ENCODE measurements at regions not wholly inside any gene's neighbourhood (a gene's known extent, or its start where the extent isn't known, plus 50 kb on each side); places are given as distances from the start of the nearest gene placed in this dataset.

DNA sequence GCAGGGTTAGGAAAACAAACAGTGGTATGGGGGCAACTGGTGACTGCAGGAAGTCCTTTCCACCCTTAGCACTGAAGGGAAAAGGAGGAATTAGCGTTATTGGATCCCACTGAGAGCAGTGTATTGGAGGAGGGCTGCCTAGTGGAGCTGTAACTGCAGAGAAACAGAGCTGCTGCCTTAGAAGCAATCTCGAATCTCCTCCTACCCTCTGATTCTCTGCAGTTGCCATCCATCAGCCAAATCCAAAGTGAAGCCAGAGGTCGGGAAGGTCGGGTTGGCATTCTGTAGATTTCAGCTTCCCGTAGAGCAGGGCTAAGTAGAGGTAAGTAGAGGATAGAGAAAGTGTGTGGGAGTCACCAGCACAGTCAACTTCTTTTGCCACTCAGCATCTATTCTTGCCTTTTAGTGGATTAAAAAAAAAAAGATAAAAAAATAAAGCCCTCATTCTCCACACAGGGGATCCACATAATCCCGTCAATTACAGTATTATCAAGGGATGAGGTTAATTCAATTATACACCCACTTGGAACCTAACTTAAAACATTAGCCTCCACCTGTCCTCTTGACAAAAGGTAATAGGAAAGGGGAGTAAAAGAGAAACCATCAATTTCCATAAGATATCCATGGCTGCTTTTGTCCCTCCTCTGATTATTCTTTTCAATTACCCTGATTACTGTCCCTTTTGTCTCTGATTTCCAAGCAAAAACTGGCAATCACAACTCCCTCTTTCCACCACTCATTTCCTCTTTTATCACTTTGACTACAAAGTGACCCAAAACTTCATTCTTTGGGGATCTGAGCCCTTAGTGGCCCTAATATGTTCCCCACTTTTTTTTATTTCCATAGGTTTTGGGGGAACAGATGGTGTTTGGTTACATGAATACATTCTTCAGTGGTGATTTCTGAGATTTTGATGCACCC, 234.7 kb downstream of the RBM26 start:
- DNase-seq, result no peak
- Mint-ChIP-seq H3K4me3 (no peak overlapping the region), H3K9me3 (peaks cover 15% of the 10 kb centered on the region), H3K36me3 (ENCODE audit: low read depth) (no peaks in the 10 kb centered on the region), H3K27ac (no peak overlapping the region), H3K4me1 (no peaks in the 10 kb centered on the region), H3K27me3 (peaks cover 35% of the 10 kb centered on the region)
- intact Hi-C loops (cut with micrococcal nuclease), result no loop called here

DNA sequence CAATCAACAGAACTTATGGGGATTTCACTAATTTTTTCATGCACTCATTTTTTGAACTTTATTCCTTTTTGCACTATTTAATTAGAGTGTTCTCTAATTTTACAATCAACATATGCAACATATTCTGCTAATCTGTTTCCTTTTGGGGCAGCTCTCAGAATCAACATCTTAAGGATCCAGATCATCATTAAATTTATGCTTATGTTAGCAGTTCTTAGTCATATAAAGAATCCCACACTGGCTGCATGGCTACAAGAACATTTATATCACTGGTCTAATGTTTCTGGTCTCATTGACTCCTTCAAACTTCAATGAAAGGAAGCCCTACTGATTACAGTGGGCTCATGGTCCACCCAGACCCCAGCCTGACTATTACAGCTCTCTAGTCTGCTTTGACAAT, 245.2 kb downstream of the RBM26 start:
- H3K4me1 Mint-ChIP-seq, result no peaks in the 10 kb centered on the region
- H3K36me3 Mint-ChIP-seq (ENCODE audit: low read depth), result no peaks in the 10 kb centered on the region
- no peaks in the 10 kb centered on the region for H3K9me3 Mint-ChIP-seq
- H3K4me3 Mint-ChIP-seq, result no peak overlapping the region
- intact Hi-C loops (cut with micrococcal nuclease), result no loop called here
- DNase-seq, result no peak
- peaks cover 9% of the 10 kb centered on the region for H3K27me3 Mint-ChIP-seq
- H3K27ac Mint-ChIP-seq, result no peak overlapping the region

DNA sequence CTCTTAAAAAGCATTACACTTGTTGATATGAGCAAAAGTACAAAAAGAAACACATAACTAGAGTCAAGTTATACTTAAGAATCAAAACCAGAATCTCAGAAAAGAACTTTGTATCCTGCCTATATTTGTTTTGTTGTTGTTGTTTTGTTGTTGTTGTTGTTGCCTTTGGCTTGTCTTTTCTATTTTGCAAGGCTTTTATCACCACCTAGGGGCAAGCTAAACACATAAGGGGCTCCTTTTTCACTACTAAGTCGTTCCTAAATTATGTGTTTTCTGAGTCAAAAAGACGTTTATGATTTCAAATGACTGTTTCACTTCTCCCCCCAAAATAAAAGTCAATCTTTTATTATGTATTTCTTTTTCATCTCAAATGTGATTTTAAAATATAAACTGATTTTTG, 250.2 kb downstream of the RBM26 start:
- intact Hi-C loops (cut with micrococcal nuclease), result loop anchor here (5.0 kb wide), 1 partner anchor 44 kb away; no protein-coding TSS in a partner anchor
- no peaks in the 10 kb centered on the region for H3K9me3 Mint-ChIP-seq

DNA sequence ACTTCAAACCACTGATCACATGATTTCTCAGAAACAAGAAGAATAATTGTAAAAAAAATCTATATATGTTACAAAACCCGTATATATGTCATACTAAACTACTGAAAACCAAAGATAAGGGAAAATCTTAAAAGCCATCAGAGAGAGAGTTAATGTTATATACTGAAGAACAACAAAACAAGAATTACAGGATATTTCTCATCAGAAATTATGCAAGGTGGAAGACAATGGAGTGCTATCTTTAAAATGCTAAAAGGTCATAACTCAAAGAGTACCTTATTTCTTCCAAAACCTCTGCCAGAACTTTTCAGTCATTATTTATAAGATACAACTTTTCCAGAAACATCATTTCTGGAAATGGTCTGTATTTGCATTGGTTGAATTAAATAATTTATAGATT, 256.8 kb downstream of the RBM26 start:
- intact Hi-C loops (cut with micrococcal nuclease), result no loop called here
- Mint-ChIP-seq H3K9me3 (no peaks in the 10 kb centered on the region), H3K27ac (no peak overlapping the region), H3K27me3 (peaks cover 2% of the 10 kb centered on the region), H3K4me3 (no peak overlapping the region), H3K4me1 (no peaks in the 10 kb centered on the region), H3K36me3 (ENCODE audit: low read depth) (no peaks in the 10 kb centered on the region)
- DNase-seq, result no peak

More for the DNA sequence above, 250.2 kb downstream of the RBM26 start:
- Mint-ChIP-seq H3K27me3 (peaks cover 15% of the 10 kb centered on the region), H3K4me3 (no peak overlapping the region), H3K4me1 (no peaks in the 10 kb centered on the region), H3K27ac (no peak overlapping the region), H3K36me3 (ENCODE audit: low read depth) (no peaks in the 10 kb centered on the region)
- no peak for DNase-seq

DNA sequence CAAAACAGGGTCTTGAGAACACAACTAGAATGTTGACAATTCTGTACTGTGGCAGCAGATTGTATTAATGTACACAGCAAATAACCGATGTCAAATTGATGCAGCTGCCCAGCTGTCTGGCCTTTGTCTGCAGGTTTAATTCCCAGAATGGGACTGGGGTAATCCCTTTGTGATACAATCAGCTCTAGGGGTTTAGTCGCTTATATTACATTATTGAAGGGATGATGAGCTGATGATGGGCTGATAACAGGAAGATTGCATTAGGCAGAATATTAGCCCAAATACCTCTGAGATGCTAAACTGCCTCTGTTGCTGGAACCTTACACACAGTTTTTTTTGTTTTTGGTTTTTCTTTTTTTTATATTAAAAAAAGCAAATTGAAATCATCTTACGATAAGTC, 265.0 kb downstream of the RBM26 start:
- intact Hi-C loops (cut with micrococcal nuclease), result no loop called here
- Mint-ChIP-seq H3K4me1 (no peaks in the 10 kb centered on the region), H3K36me3 (ENCODE audit: low read depth) (no peaks in the 10 kb centered on the region), H3K4me3 (no peak overlapping the region), H3K9me3 (no peaks in the 10 kb centered on the region), H3K27ac (no peak overlapping the region), H3K27me3 (peaks cover 4% of the 10 kb centered on the region)
- no peak for DNase-seq

DNA sequence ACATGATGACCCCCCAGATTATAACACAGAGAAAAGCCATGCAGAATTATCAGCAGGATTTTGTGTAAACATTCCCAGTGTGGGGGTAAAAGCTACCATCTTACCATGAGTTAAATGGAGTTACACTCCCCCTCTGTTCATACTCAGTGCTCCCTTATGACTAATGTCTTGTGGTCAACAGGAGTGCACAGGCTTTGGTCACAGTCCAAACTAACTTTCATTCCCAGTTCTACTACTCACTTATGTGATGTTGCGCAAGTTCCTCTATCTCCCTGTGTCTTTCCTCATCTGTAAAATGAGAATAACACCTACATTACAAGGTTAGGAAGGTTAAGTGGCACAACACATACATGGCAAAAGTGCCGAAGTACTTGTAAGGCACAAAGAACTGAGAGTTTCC, 277.9 kb downstream of the RBM26 start:
- Mint-ChIP-seq H3K9me3 (no peaks in the 10 kb centered on the region), H3K27me3 (peaks cover 8% of the 10 kb centered on the region), H3K4me3 (no peak overlapping the region), H3K36me3 (ENCODE audit: low read depth) (no peaks in the 10 kb centered on the region), H3K27ac (no peak overlapping the region), H3K4me1 (no peaks in the 10 kb centered on the region)
- intact Hi-C loops (cut with micrococcal nuclease), result no loop called here
- no peak for DNase-seq

DNA sequence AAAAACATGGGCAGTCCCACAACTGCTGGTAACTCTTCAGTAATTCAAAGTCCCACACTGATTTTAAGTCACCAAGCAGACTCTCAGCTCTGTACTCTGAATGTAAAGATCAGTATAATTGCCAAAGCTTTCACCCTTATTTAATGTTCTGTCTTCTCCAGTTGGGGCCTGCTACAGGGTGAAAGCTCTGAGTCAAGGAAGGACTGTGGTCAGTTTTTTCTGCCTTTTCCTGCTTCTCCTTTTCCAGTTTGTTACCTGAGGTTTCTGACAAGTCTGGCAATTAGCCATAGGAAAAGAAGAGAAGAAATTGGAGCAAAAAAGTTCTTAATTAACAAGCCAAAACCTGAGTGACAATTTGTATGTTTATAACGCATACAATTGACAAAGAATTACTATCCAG, 279.3 kb downstream of the RBM26 start:
- no peak overlapping the region for H3K27ac Mint-ChIP-seq
- H3K27me3 Mint-ChIP-seq, result peaks cover 6% of the 10 kb centered on the region
- DNase-seq, result no peak
- no peaks in the 10 kb centered on the region for H3K4me1 Mint-ChIP-seq
- H3K36me3 Mint-ChIP-seq (ENCODE audit: low read depth), result no peaks in the 10 kb centered on the region
- intact Hi-C loops (cut with micrococcal nuclease), result no loop called here
- no peaks in the 10 kb centered on the region for H3K9me3 Mint-ChIP-seq
- H3K4me3 Mint-ChIP-seq, result no peak overlapping the region

DNA sequence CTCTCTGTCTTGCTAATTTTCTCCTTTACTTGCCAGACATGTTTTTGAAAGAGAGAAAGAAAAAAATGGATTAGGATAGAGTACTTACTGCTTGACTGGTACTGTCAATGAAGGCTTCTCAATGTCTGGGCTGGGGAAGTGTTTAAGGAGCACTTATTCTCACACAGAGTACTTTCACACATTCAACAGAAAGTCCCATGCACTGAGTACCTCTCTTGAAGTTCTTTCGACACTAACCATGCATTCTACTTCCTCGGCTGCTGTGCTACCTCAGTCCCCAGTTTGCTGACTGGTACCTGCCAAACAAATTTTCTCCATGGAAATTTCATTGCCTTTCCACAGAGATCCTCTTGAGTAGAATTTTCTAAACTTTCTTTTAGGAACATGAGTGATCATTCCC, 281.9 kb downstream of the RBM26 start:
- no peak for DNase-seq
- Mint-ChIP-seq H3K27me3 (peaks cover 3% of the 10 kb centered on the region), H3K4me1 (no peaks in the 10 kb centered on the region), H3K27ac (no peak overlapping the region), H3K9me3 (no peaks in the 10 kb centered on the region), H3K36me3 (ENCODE audit: low read depth) (no peaks in the 10 kb centered on the region), H3K4me3 (no peak overlapping the region)
- intact Hi-C loops (cut with micrococcal nuclease), result no loop called here

DNA sequence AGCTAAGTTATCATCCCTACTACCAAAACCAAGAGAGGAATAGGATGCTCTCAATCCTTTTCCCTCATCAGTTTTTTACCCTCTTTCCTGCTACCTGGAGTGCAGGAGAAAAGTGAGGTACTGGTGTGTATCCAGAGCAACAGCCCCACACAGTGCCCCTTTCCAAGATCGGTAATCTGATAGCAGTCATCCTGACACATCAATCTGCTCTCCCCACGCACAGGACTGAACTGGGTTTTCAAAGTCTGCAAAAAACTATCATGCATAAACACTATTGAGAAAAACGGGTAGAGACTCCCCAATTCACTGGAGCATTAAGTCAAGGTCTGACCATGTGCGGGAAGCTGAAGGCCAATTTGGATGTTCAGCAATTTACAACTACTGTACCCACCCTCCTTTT, 284.8 kb downstream of the RBM26 start:
- Mint-ChIP-seq H3K4me1 (no peaks in the 10 kb centered on the region), H3K27ac (no peak overlapping the region), H3K27me3 (peaks cover 3% of the 10 kb centered on the region), H3K36me3 (ENCODE audit: low read depth) (no peaks in the 10 kb centered on the region), H3K4me3 (no peak overlapping the region), H3K9me3 (no peaks in the 10 kb centered on the region)
- intact Hi-C loops (cut with micrococcal nuclease), result no loop called here
- DNase-seq, result no peak

DNA sequence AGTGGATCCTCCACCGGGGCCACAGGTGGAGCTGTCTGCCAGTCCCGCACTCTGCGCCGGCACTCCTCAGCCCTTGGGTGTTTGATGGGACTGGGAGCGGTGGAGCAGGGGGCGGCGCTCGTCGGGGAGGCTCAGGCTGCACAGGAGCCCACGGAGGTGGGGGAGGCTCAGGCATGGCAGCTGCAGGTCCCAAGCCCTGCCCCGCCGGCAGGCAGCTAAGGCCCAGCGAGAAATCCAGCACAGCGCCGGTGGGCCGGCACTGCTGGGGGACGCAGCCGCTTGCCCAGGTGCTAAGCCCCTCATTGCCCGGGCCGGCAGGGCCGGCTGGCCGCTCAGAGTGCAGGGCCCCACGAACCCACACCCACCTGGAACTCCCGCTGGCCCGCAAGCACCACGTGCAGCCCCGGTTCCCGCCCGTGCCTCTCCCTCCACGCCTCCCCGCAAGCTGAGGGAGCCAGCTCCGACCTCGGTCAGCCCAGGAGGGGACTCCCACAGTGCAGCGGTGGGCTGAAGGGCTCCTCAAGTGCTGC, 286.4 kb downstream of the RBM26 start:
- no peaks in the 10 kb centered on the region for H3K36me3 Mint-ChIP-seq (ENCODE audit: low read depth)
- H3K27me3 Mint-ChIP-seq, result peaks cover 1% of the 10 kb centered on the region
- no peak for DNase-seq
- intact Hi-C loops (cut with micrococcal nuclease), result no loop called here
- no peak overlapping the region for H3K27ac Mint-ChIP-seq
- H3K4me3 Mint-ChIP-seq, result no peak overlapping the region
- no peaks in the 10 kb centered on the region for H3K4me1 Mint-ChIP-seq
- H3K9me3 Mint-ChIP-seq, result no peaks in the 10 kb centered on the region

DNA sequence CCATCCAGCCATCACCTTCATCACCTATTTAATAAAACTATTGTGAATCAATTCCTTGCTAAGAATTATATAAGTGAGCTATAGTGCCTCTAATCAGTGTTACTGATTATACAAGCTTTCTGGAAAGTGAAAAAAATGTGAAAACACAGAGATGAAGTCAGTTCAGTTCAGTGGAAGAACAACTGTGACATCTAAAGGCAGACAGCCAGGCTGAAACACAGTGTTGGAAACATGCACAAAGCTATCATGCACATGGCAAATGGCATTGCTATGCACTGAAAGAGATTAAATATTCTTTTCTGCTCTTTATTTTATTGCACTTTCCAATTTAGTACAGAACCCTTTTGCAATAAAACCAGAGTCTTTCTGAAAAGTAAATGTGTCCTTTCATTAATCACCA, 294.0 kb downstream of the RBM26 start:
- Mint-ChIP-seq H3K27ac (no peak overlapping the region), H3K4me1 (no peaks in the 10 kb centered on the region), H3K4me3 (no peak overlapping the region), H3K27me3 (peaks cover 7% of the 10 kb centered on the region), H3K9me3 (no peaks in the 10 kb centered on the region), H3K36me3 (ENCODE audit: low read depth) (no peaks in the 10 kb centered on the region)
- no peak for DNase-seq
- intact Hi-C loops (cut with micrococcal nuclease), result loop anchor here (5.0 kb wide), 1 partner anchor 45 kb away; no protein-coding TSS in a partner anchor

DNA sequence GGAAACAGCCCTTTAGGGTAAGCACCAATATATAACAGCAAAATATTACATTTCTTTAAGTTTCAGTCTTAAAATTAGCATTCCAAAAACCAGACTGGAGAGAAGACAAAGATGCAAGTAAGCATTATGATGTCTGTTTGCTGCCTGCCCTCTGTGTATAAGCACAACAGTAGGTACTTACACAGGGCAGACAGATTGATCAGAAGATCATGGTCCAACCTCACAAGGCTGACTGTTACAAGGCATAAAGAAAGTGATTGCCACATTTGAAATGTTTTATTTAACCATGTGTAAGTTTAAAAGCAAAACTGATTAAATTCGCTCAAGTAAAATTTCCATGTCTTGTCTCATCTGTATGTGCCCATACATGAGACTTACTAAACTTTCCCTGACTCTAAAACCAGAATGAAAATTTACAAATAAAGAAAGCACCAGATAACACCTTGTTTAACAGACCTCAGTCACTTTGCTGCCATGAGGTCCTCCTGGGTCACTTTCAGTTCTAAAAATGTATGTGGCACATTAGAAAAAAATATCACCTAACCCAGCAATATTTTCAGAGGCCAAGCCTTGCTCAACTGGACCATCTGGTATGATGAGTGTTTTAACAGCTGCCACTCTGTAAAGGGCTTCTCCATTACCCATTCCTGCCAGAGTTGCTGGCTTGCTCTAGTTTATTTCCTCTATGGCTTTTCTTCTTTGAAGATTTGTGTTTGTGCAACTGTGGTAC, 297.0 kb downstream of the RBM26 start:
- Mint-ChIP-seq H3K36me3 (ENCODE audit: low read depth) (no peaks in the 10 kb centered on the region), H3K4me3 (no peak overlapping the region), H3K9me3 (no peaks in the 10 kb centered on the region), H3K27ac (no peak overlapping the region), H3K27me3 (peaks cover 8% of the 10 kb centered on the region), H3K4me1 (no peaks in the 10 kb centered on the region)
- intact Hi-C loops (cut with micrococcal nuclease), result no loop called here
- DNase-seq, result no peak

DNA sequence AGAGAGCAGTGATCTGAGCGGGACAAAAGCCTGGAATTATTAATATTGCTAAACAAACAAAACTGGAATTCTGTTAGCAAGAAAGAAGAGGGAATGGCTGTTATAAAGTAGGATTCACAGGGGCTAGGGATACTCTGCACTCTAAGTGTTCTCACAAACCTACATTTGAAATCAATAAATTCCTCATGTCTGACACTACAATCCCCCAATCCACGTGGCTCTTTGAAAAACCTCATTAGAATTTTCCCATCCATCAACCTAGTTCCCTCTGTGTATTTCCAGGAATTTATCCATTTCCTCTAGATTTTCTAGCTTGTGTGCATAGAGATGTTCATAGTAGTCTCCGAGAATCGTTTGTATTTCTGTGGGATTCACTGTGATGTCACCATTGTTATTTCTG, 307.5 kb downstream of the RBM26 start:
- no peak for DNase-seq
- Mint-ChIP-seq H3K36me3 (ENCODE audit: low read depth) (no peaks in the 10 kb centered on the region), H3K4me1 (no peaks in the 10 kb centered on the region), H3K9me3 (no peaks in the 10 kb centered on the region), H3K27me3 (peaks cover 2% of the 10 kb centered on the region), H3K27ac (no peak overlapping the region), H3K4me3 (no peak overlapping the region)
- intact Hi-C loops (cut with micrococcal nuclease), result no loop called here

DNA sequence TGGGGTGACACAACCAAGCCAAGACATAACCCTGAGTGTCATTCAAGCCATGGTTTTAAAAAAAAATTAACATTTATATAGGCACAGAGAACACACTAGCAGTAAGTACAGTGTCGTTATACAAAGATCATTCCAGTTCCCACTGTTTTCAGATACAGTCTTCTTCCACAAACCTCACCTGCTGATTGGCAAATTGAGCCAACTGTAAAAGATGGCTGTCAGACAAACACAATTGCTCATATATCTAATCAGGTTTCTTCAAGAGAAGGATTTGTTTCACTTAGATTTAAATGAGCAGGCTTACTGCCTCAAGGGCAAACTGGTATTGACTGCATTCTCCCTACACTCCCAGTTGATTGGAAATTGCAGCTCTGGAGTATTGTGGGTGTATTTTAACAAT, 308.9 kb downstream of the RBM26 start:
- H3K9me3 Mint-ChIP-seq, result no peaks in the 10 kb centered on the region
- H3K4me3 Mint-ChIP-seq, result no peak overlapping the region
- peaks cover 2% of the 10 kb centered on the region for H3K27me3 Mint-ChIP-seq
- no peak for DNase-seq
- intact Hi-C loops (cut with micrococcal nuclease), result no loop called here
- H3K4me1 Mint-ChIP-seq, result no peaks in the 10 kb centered on the region
- no peak overlapping the region for H3K27ac Mint-ChIP-seq
- H3K36me3 Mint-ChIP-seq (ENCODE audit: low read depth), result no peaks in the 10 kb centered on the region

Data from activated CD4-positive, alpha-beta T cell treated with anti-CD3 and anti-CD28 coated beads, Interleukin-2, amount 10 ng/mL, durations not matched to agents 24 days and 14 days (primary cell).